Right lobe of liver (tissue), 4 donors: ENCODE measurements at regions not wholly inside any gene's neighbourhood (a gene's known extent, or its start where the extent isn't known, plus 50 kb on each side); places are given as distances from the start of the nearest gene placed in this dataset.

Source experiments
- POLR2A ChIP-seq: fragments of 450-650 bp; IDR thresholded peaks from one replicate; pipeline ENCODE4 v1.6.1; 2017; ENCODE audit warnings: antibody characterized with exemption, mild to moderate bottlenecking
- TF ChIP-seq, protein P1 (sequence below), 4 donors: fragments of 200-600 bp in 3 of 4; fragments of 450-650 bp in 1 of 4; IDR thresholded peaks; one replicate each; pipeline versions ENCODE4 v1.5.1 to v1.8.0; 2016 to 2022; ENCODE audit warnings: antibody characterized with exemption in 4 of 4, mild to moderate bottlenecking in 2 of 4
- donor health status: DM: no; HTN: no; CAD: no.
- donor health status: DM: no; HTN: no; CAD: no.
- donor health status: DM: no; HTN: yes; CAD: no.

DNA sequence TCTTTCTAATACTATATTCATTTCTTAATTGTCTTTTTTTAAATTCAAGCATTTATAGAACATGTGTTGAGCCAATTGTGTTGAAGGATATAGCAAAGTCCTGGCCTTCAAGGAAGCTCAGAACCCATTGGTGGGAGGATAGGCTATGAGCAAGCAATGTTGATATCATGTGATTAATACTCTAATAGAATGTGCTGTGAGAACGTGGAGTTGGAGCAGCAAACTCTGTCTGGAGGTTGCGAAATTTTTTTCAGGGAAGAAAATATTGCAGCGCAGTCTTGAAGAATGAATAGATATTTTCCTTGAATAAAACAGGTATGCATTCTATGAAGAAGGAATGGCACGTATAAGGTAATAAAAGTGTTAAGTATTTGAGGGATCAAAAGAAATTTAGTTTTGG lies 229.2 kb upstream of the KCNK2 start:
- TF ChIP-seq, protein P1, sequence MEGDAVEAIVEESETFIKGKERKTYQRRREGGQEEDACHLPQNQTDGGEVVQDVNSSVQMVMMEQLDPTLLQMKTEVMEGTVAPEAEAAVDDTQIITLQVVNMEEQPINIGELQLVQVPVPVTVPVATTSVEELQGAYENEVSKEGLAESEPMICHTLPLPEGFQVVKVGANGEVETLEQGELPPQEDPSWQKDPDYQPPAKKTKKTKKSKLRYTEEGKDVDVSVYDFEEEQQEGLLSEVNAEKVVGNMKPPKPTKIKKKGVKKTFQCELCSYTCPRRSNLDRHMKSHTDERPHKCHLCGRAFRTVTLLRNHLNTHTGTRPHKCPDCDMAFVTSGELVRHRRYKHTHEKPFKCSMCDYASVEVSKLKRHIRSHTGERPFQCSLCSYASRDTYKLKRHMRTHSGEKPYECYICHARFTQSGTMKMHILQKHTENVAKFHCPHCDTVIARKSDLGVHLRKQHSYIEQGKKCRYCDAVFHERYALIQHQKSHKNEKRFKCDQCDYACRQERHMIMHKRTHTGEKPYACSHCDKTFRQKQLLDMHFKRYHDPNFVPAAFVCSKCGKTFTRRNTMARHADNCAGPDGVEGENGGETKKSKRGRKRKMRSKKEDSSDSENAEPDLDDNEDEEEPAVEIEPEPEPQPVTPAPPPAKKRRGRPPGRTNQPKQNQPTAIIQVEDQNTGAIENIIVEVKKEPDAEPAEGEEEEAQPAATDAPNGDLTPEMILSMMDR (IDR thresholded peaks at IDR 0.05) = no peak
- no peak for TF ChIP-seq POLR2A
